Transverse colon (tissue), 4 donors: ENCODE measurements at regions not wholly inside any gene's neighbourhood (a gene's known extent, or its start where the extent isn't known, plus 50 kb on each side); places are given as distances from the start of the nearest gene placed in this dataset.

Experiments
- EP300 ChIP-seq: sonication (generic); formaldehyde crosslinking; IDR thresholded peaks from one replicate; pipeline ENCODE4 v1.6.1; 2017; ENCODE audit warnings: antibody characterized with exemption, low read depth
- POLR2A ChIP-seq: fragments of 450-650 bp; IDR thresholded peaks from one replicate; pipeline ENCODE4 v1.6.1; 2016; ENCODE audit warnings: antibody characterized with exemption, mild to moderate bottlenecking, moderate library complexity
- POLR2AphosphoS5 ChIP-seq, 3 donors: sonication (generic); formaldehyde crosslinking; IDR thresholded peaks; one replicate each; pipeline ENCODE4 v1.6.1; 2016; ENCODE audit warnings: antibody characterized with exemption in 3 of 3
- TF ChIP-seq, protein P1 (sequence below), 5 experiments: fragments of 200-600 bp in 3 of 5; fragments of 450-650 bp in 2 of 5; sonication (generic) in 3 of 5; IDR thresholded peaks; 1 replicate in 2 of 5; 2 replicates in 3 of 5; pipeline ENCODE4 v1.5.1; 2016 to 2017; ENCODE audit warnings: antibody characterized with exemption in 5 of 5, inconsistent platforms in 3 of 5, mild to moderate bottlenecking in 2 of 5, moderate library complexity in 1 of 5

DNA sequence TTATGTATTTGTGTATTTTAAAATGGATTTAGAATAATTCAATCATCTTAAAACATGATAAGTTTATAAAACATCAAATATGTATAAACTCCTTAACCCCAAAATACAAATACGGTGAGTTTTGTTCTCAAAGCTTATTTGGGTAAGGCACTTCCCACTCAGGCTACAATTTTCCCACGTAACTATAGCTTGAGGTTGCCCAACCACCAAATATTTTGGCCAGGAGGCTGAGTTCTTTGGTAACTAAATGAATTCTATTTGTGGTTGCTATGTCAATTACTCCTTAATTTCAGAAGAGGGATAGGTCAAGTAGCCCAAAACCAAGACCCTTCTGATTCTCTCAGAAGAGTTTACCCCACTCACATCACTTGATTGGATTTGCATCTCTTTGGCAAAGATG lies 70.4 kb downstream of the MYL12B start:
- TF ChIP-seq, protein P1, sequence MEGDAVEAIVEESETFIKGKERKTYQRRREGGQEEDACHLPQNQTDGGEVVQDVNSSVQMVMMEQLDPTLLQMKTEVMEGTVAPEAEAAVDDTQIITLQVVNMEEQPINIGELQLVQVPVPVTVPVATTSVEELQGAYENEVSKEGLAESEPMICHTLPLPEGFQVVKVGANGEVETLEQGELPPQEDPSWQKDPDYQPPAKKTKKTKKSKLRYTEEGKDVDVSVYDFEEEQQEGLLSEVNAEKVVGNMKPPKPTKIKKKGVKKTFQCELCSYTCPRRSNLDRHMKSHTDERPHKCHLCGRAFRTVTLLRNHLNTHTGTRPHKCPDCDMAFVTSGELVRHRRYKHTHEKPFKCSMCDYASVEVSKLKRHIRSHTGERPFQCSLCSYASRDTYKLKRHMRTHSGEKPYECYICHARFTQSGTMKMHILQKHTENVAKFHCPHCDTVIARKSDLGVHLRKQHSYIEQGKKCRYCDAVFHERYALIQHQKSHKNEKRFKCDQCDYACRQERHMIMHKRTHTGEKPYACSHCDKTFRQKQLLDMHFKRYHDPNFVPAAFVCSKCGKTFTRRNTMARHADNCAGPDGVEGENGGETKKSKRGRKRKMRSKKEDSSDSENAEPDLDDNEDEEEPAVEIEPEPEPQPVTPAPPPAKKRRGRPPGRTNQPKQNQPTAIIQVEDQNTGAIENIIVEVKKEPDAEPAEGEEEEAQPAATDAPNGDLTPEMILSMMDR (IDR thresholded peaks at IDR 0.05): no peak
- TF ChIP-seq POLR2A (no peak), POLR2AphosphoS5 (IDR thresholded peaks at IDR 0.05) (no peak), EP300 (no peak)
